ENCODE measurements at regions not wholly inside any gene's neighbourhood (a gene's known extent, or its start where the extent isn't known, plus 50 kb on each side); places are given as distances from the start of the nearest gene placed in this dataset.
"Not testable (repeated sequence)": the region's sequence is repeated elsewhere in the genome, so short reads cannot be mapped to it uniquely, and the experiment has no call there.

- Histone ChIP-seq H3K4me3 (no peak overlapping the region), H3K27me3 (ENCODE audit: low read depth) (no peaks in the 10 kb centered on the region; the same call in 1 of the 2 replicates), H3K36me3 (replicated peaks) (no peaks in the 10 kb centered on the region), H3K4me1 (no peaks in the 10 kb centered on the region), H3K9me3 (no peaks in the 10 kb centered on the region)
- in situ Hi-C loops (cut with MboI; ENCODE audit: low sequenced_read_pairs) = no loop called here
- no peak for DNase-seq (ENCODE audit: low spot score in 2 of 2)
Measured at GRCh38 chr14:59055006-59055405, 133.5 kb upstream of the DAAM1 start.

GRCh38 chr14:59055439-59056045 is 132.9 kb upstream of the DAAM1 start:
- no peaks in the 10 kb centered on the region; the same call in 1 of the 2 replicates for H3K27me3 ChIP-seq (ENCODE audit: low read depth)
- DNase-seq (ENCODE audit: low spot score in 2 of 2) = peak; percentile 29 to 33
- no peaks in the 10 kb centered on the region for H3K9me3 ChIP-seq
- H3K4me1 ChIP-seq = no peaks in the 10 kb centered on the region
- H3K36me3 ChIP-seq (replicated peaks) = no peaks in the 10 kb centered on the region
- in situ Hi-C loops (cut with MboI; ENCODE audit: low sequenced_read_pairs) = no loop called here
- H3K4me3 ChIP-seq = no peak overlapping the region

GRCh38 chr14:59057551-59057950 is 130.9 kb upstream of the DAAM1 start:
- Histone ChIP-seq H3K9me3 (no peaks in the 10 kb centered on the region), H3K4me3 (no peak overlapping the region), H3K36me3 (replicated peaks) (no peaks in the 10 kb centered on the region), H3K27me3 (ENCODE audit: low read depth) (no peaks in the 10 kb centered on the region), H3K4me1 (no peaks in the 10 kb centered on the region)
- in situ Hi-C loops (cut with MboI; ENCODE audit: low sequenced_read_pairs) = no loop called here
- DNase-seq (ENCODE audit: low spot score in 2 of 2) = no peak

GRCh38 chr14:59058776-59059175 is 129.7 kb upstream of the DAAM1 start:
- H3K4me3 ChIP-seq; H3K36me3 ChIP-seq (replicated peaks); H3K9me3 ChIP-seq; in situ Hi-C loops (cut with MboI; ENCODE audit: low sequenced_read_pairs); H3K27me3 ChIP-seq (ENCODE audit: low read depth); H3K4me1 ChIP-seq; DNase-seq (ENCODE audit: low spot score in 2 of 2): not testable (repeated sequence)

GRCh38 chr14:59060841-59061240 is 127.6 kb upstream of the DAAM1 start:
- no peaks in the 10 kb centered on the region for H3K4me1 ChIP-seq
- no peaks in the 10 kb centered on the region for H3K36me3 ChIP-seq (replicated peaks)
- no peaks in the 10 kb centered on the region for H3K27me3 ChIP-seq (ENCODE audit: low read depth)
- no peak for DNase-seq (ENCODE audit: low spot score in 2 of 2)
- in situ Hi-C loops (cut with MboI; ENCODE audit: low sequenced_read_pairs) = no loop called here
- peaks cover 4% of the 10 kb centered on the region; the same call in 1 of the 2 replicates for H3K9me3 ChIP-seq
- H3K4me3 ChIP-seq = no peak overlapping the region

GRCh38 chr14:59061292-59061691 is 127.2 kb upstream of the DAAM1 start:
- in situ Hi-C loops (cut with MboI; ENCODE audit: low sequenced_read_pairs) = no loop called here
- Histone ChIP-seq H3K4me3 (no peak overlapping the region), H3K36me3 (replicated peaks) (no peaks in the 10 kb centered on the region), H3K9me3 (peaks cover 4% of the 10 kb centered on the region; the same call in 1 of the 2 replicates), H3K27me3 (ENCODE audit: low read depth) (no peaks in the 10 kb centered on the region), H3K4me1 (no peaks in the 10 kb centered on the region)
- DNase-seq (ENCODE audit: low spot score in 2 of 2) = no peak

- peaks cover 4% of the 10 kb centered on the region; the same call in 1 of the 2 replicates for H3K9me3 ChIP-seq
- DNase-seq (ENCODE audit: low spot score in 2 of 2) = no peak
- in situ Hi-C loops (cut with MboI; ENCODE audit: low sequenced_read_pairs) = no loop called here
- no peaks in the 10 kb centered on the region for H3K36me3 ChIP-seq (replicated peaks)
- H3K27me3 ChIP-seq (ENCODE audit: low read depth) = no peaks in the 10 kb centered on the region
- H3K4me3 ChIP-seq = no peak overlapping the region
- H3K4me1 ChIP-seq = no peaks in the 10 kb centered on the region
Measured at GRCh38 chr14:59063259-59063658, 125.2 kb upstream of the DAAM1 start.

GRCh38 chr14:59067127-59067894 is 121.2 kb upstream of the DAAM1 start:
- Histone ChIP-seq H3K9me3 (peaks cover 4% of the 10 kb centered on the region; the same call in 1 of the 2 replicates), H3K27me3 (ENCODE audit: low read depth) (peaks cover 11% of the 10 kb centered on the region), H3K4me3 (no peak overlapping the region), H3K36me3 (replicated peaks) (no peaks in the 10 kb centered on the region), H3K4me1 (no peaks in the 10 kb centered on the region)
- in situ Hi-C loops (cut with MboI; ENCODE audit: low sequenced_read_pairs) = no loop called here
- no peak for DNase-seq (ENCODE audit: low spot score in 2 of 2)

- peaks cover 11% of the 10 kb centered on the region for H3K27me3 ChIP-seq (ENCODE audit: low read depth)
- H3K4me3 ChIP-seq = no peak overlapping the region
- DNase-seq (ENCODE audit: low spot score in 2 of 2) = no peak
- no peaks in the 10 kb centered on the region for H3K36me3 ChIP-seq (replicated peaks)
- H3K4me1 ChIP-seq = no peaks in the 10 kb centered on the region
- in situ Hi-C loops (cut with MboI; ENCODE audit: low sequenced_read_pairs) = no loop called here
- no peaks in the 10 kb centered on the region for H3K9me3 ChIP-seq
Measured at GRCh38 chr14:59069163-59069854, 119.2 kb upstream of the DAAM1 start.

- no peaks in the 10 kb centered on the region for H3K4me1 ChIP-seq
- in situ Hi-C loops (cut with MboI; ENCODE audit: low sequenced_read_pairs) = no loop called here
- no peak for DNase-seq (ENCODE audit: low spot score in 2 of 2)
- no peak overlapping the region for H3K4me3 ChIP-seq
- no peaks in the 10 kb centered on the region for H3K36me3 ChIP-seq (replicated peaks)
- no peaks in the 10 kb centered on the region for H3K9me3 ChIP-seq
- H3K27me3 ChIP-seq (ENCODE audit: low read depth) = peaks cover 14% of the 10 kb centered on the region
Measured at GRCh38 chr14:59075506-59075905, 113.0 kb upstream of the DAAM1 start.

GRCh38 chr14:59081720-59082119 is 106.7 kb upstream of the DAAM1 start:
- Histone ChIP-seq H3K36me3 (replicated peaks) (no peaks in the 10 kb centered on the region), H3K4me1 (no peaks in the 10 kb centered on the region), H3K9me3 (no peaks in the 10 kb centered on the region), H3K27me3 (ENCODE audit: low read depth) (0 out of 2 replicates have a peak, but pooled peaks cover 2% of the 10 kb centered on the region), H3K4me3 (no peak overlapping the region)
- in situ Hi-C loops (cut with MboI; ENCODE audit: low sequenced_read_pairs) = no loop called here
- no peak for DNase-seq (ENCODE audit: low spot score in 2 of 2)

GRCh38 chr14:59085207-59085739 is 103.2 kb upstream of the DAAM1 start:
- Histone ChIP-seq H3K4me3 (no peak overlapping the region), H3K36me3 (replicated peaks) (no peaks in the 10 kb centered on the region), H3K4me1 (no peaks in the 10 kb centered on the region), H3K9me3 (no peaks in the 10 kb centered on the region), H3K27me3 (ENCODE audit: low read depth) (0 out of 2 replicates have a peak, but pooled peaks cover 2% of the 10 kb centered on the region)
- DNase-seq (ENCODE audit: low spot score in 2 of 2) = no peak
- in situ Hi-C loops (cut with MboI; ENCODE audit: low sequenced_read_pairs) = no loop called here

GRCh38 chr14:59086241-59086882 is 102.1 kb upstream of the DAAM1 start:
- H3K36me3 ChIP-seq (replicated peaks) = no peaks in the 10 kb centered on the region
- 0 out of 2 replicates have a peak, but pooled peaks cover 2% of the 10 kb centered on the region for H3K27me3 ChIP-seq (ENCODE audit: low read depth)
- no peaks in the 10 kb centered on the region for H3K4me1 ChIP-seq
- in situ Hi-C loops (cut with MboI; ENCODE audit: low sequenced_read_pairs) = no loop called here
- H3K4me3 ChIP-seq = no peak overlapping the region
- H3K9me3 ChIP-seq = no peaks in the 10 kb centered on the region
- DNase-seq (ENCODE audit: low spot score in 2 of 2) = no peak
